Mucosa of gallbladder (tissue), 1 donor: ENCODE measurements at regions not wholly inside any gene's neighbourhood (a gene's known extent, or its start where the extent isn't known, plus 50 kb on each side); places are given as distances from the start of the nearest gene placed in this dataset.

Source experiments
- DNase-seq: peaks from one replicate; pipeline ENCODE4 v3.0.0-alpha.2; 2020; ENCODE audit warnings: low spot score
- donor health status: DM: no; HTN: no; CAD: no.

DNA sequence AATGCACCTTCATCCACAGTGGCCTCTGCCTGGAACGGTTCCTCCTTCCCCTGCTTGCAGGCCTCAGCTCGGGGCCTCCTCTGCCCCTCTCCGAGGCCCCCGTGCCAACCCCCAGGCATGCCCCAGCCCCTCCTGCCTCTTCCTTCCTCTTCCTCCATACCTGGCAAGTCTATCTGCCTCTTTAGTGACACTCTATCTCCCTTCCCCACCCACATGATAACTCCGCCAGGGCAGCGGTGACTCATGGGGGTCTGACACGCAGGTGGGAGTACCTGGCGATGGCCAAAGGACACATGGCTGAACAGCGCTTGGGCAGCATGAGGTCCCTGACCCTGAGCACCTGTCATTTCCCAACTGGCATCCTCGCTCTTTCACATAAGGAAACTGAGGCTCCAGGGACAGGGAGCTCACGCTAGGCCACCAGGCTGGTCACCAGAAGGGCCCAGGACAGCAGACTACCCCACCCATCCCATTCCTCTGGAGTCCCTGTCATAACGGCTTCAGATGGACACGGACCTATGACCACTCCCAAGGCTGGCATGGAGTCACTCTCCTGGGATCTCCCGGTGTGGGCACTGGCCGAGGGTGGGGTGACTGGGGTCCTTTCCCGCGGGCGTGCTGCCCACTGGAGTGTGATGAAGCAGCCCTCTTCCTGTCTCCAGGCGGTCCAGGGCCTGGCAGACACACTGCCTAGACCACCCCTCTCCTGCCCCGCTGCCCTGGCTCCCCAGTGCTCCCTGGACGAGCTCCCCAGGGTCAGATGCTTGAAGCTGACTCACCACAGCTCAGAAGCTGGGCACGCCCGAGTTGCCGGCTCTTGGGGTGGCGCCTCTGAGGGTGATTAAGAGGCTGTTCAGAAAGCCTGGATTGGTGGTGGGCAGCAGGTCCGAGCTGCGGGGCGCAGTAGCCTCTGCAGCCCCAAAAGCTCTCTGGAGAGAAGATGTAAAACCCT is 100.6 kb downstream of the ENGASE start:
- DNase-seq, result no peak

DNA sequence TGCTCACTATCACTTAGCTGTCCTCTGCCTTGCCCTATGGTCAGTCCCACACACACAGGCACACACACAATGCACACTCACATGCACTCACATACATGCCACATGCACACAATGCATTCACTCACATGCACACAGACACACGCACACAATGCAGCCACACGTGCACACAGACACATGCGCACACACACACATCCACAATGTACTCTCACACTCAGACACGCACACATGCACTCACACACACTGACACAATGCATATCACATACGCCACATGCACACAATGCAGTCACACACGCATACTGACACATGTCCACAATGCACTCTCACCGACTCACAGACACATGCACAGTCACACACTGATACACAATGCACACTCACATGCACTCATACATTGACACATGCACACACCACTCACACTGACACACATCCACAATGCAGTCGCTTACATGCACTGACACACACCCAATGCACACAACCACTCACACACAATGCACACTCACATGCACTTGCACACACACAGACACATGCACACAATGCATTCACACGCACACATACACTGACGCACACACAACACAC is 99.7 kb downstream of the ENGASE start:
- DNase-seq, result no peak

DNA sequence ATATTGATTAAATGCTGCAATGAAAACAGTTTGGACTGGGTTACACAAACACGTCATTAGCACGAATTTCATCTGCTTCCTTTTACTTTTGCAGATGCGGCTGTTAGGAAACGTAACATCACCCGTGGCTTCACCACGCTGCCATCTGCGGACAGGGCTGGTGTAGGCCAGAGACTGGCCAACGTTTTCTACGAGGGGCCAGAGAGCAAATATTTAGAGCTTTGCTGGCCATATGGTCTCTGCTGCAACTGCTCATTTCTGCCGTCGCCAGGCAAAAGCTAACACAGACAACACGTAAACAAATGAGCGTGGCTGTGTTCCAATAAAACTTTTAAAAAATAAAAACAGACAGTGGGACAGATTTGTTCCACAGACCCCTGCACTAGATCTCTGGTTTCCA is 96.6 kb downstream of the ENGASE start:
- no peak for DNase-seq

DNA sequence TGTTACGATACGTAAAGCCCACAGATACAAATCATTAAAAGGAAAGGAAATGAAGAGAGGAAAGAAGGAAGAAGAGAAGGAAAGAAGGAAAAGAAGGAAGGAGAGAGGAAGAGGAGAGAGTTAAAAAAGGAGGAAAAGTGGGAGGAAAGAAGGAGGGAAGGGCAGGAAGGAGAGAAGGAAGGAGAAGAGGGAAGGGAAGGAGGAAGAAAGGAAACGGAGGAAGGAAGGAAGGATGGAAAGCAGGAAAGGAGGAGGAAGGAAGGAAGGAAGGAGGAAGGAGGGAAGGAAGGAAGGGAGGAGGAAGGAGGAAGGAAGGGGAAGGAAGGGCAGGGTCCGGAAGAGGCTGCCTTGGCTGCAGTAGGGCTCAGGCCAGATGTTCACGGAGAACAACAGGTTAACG is 95.2 kb downstream of the ENGASE start:
- DNase-seq, result no peak

DNA sequence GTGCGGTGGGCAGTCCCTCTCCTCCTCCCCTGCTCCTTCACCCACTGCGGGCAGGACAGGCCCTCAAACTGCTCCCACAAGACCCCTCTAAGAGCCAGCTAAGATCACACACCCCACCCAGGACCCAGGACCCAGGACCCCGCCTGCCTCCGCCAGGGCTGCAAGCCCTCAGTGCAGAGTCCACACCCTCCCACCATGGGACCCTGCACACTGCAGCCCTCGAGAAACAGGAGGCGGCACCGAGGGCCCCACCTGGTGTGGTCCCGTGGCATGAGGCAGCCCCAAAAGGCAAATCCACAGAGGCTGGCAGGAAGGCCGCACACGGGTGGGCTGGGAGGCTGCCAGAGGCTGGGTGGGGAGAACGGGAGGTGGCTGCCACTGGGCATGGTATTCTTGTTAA is 94.7 kb downstream of the ENGASE start:
- no peak for DNase-seq

DNA sequence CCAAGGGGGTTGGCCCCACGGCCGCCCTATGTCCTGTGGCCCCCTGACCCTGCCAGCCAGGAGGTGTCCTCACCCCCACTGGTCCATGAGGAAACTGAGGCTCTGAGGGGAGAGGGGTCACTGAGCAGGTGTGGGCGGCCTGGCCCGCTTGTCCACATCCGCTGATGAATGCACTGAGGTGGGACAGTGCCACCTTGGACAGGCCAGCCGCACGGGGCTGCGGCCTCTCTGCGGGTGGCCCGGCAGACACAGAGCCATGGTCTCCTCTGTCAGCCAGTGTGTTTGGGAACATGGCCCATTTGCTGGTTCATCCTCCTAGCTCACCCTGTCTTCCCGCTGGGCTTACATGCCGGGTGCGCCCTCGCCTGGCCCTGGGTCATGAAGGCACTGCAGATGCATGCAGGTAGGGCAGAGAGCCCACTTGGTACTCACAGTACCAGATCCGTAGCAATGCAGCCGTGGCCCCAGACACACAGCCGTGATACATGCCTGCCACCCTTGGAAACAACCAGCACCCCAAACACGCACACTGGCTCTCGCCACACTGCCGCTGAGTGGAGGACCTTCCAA is 93.9 kb downstream of the ENGASE start:
- DNase-seq, result no peak

DNA sequence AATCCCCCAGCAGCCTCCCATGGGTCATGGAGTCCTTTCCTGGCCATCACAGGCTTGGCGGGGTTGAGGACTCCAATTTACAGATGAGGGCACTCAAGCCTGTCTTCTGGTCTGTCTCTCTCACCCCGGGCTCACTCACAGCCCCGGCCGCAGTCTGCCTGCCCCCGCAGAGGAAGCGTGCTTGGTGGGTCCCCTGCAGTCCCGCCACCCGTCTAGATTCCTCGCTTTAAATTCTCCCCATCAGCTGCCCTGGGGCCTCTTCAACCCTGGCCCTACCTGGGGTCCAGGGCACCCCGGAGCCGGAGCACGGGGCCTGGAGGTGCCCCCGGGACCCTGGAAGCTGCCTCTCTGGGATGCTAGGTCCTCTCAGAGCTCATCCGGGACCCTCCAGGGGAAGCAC is 92.9 kb downstream of the ENGASE start:
- no peak for DNase-seq

DNA sequence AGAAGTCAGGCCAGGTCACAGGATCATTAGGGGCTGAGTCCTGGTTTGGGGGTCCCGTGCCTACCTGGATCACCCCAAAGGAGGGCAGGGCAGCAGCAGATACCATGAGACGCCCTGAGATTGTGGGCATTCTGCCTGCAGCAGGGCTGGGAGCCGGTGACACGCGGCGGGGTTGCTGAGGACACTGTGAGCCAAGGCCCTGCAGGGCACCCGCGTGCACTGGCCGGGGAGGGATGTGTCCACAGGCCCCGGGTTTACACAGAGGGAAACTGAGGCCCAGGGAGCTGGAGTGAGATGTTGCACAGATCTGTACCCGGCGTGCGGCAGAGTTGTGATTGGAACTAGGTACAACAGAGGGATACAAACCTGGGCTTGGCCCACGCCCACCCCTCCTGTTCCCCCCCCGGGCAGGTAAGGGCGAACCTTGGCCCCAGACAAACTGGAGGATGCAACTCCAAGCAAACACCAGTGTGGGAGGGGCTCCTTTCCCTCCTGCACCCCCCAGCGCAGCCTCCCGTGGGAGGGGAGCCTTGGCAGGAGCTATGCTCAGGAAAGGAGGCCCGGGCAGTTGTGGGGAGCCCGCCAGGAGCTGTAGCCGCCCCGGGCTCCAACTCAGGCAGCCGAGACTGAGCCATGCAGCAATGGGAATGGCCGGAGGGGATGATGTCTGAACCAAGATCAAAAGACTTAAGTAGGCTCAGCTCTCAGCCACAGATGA is 91.3 kb downstream of the ENGASE start:
- no peak for DNase-seq

DNA sequence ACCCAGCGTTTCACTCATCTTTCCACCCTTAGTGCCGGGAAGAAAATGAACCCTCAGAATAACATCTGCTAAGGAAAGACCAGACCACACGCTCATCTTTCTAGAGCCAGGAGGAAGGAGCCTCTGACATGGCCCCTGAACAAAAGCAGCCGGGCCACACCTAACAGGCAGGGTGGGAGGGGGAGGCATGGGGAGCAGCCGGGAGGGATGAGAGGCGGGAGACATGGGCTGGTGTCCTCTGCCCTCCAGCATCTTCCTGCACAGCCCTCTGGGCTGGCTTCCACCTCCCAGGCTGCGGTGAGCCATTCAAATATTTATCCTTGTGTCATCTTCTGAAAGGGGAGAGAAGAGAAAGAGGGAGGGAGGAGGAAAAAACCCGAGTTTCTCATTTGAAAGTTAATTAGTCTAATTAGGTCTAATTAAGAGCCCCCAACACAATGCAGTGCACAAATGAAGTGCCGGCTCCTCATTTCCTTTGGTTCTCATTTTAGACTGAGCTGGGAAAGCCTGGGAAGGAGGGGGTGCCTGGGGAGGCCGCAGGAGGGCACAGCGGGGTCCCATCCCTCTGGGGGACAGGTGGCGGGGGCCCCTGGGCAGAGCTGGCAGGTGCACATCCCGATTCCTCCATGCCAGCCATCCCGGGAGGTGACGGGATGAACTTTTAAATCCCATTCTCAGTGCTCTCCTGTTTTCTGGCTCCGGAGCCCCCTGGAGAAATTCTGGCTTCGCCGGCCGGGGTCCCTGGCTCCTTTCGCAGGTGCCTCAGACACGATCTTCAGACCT is 90.5 kb downstream of the ENGASE start:
- no peak for DNase-seq

DNA sequence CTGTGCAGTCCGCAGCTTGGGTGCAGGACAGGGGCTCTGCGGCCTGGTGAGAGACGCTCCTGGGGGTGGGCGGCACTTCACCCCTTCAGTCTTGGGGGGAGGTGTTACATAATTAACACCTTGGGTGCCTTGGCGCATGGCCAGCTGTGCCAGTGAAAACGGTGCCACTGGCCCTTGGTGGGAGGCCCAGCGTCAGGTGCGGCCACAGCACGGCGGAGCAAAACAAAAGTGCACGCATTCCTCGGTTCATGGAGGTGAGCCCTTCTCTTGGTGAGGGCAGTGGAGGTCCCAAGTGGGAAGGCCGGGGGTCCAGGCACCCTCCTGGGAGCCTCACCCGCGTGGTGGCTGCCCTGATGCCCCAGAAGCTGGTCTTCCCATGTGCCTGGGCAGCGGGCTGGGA is 89.8 kb downstream of the ENGASE start:
- no peak for DNase-seq

DNA sequence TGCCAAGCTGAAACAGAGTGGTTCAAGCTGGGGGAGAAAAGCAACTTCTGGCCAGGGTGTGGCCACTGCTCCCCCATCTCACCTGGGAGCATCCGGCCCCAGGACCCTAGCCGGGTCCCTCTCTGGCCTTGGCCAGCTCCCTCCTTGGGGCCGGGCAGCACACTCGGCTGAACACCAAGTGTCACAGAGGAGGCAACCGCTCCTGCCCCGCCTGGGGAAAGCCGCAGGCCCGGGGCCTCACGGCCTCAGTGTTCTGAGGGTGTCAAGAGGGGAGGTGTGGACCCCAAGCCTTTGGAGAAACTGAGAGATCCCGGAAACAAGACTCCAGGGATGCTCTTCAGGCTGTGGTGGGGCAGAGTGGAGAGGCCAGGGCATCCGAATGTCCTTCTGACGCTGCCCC is 88.4 kb downstream of the ENGASE start:
- no peak for DNase-seq

DNA sequence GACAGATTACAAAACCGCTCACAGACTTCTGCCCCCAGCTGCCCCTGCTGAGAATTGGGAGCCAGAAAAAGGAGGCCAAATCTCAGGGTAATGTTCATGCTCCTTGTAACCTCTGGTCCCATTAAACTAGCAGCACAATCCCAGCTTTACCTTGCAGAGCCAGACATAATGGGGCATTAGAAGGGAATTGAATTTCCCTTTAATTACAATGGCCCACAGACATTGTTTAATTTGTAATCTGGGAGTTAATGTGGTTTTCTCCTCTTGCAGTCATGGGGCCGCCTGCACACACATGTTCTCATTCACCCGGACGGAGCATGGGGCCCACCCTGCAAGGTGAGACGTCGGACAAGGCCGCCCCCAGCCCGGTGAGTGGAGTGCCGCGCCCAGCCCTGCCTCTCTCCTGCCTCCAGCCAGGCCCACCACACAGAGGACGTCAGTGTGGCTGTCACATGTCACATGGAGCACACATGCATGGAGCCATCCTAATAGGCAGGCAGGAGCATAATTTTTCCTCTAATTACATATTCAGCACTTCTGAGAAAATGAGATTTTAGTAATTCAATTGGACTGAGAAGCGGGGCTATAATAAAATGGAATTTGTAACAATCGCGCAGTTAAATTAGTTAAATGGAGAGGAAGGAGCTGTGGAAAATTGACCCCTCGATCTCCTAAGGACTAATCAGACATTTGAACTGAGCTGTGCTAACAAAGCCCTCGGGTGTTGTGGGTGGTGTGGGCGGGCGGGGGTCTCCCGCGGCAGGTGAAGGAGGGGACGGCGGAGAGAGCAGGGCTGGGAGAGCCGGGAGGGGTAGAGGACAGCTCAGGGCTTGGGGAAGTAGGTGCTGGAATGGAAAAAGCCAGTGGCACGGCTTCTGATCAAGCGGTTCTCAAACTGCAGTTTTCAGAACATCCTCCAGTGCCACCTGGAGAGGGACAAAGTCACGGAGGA is 87.7 kb downstream of the ENGASE start:
- no peak for DNase-seq

DNA sequence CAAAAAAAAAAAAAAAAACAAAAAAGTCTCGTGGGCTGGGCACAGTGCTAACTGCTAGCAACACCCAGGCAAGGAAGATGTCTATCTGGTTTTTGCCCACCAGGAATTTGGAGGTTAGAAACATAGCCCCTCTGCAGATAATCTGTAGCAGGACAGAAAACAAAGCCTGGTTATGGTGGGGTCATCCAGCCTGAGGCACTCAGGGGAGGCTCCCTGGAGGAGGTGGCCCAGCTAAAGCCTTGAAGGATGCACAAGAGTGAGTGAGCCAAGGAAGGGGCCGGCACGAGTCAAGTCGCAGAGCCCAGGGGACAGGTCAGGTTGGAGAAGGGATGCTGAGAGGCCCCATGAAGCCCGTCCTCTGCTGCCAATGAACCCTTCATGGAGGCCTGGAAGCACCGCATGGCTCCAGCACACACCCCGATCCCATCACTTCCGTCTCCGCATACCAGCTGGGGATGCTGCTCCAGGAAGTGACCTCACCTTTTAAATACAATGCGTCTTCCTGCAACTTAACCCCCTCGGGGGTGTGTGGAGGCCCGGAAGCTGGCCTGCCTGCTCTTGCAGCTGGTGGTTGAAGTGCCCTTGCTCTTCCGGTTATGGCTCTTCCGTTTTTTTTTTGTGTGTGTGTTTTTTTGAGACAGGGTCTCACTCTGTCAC is 86.5 kb downstream of the ENGASE start:
- no peak for DNase-seq

DNA sequence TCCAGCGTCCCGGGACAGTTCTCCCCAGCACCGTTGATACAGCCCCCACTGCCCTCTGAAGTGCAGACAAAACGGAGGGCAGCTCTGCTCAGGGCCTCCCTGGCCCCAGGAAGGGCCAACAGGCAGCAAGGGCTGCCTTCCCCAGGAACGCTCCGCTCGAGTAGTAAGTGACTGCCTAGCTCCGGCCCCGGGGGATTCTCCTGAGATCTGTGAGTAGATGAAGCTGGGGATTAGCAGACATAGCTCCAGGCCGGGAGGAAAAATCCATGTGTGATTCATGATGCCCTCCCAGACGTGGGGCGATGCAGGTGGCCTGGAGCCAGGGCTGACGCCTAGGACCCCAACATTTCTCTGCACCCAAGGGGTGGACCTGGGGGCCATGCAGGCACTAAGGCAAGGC is 85.3 kb downstream of the ENGASE start:
- no peak for DNase-seq

DNA sequence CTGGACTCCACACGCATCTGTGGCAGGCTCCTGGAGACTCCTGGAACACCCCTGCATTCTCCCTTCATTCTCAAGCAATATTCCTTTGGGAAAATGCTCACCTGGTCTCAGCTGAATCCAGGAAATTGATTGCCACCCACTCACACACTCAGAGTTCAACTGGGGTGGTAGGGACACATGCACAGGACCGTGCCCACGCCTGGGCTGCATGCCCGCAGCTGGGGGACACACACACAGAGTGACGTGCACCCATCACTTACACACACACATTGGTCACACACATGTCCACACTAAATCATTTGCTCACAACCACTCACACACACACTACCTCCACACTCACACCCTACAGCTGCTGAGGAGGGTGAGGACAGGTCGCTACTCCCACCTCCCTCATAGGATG is 84.8 kb downstream of the ENGASE start:
- no peak for DNase-seq

DNA sequence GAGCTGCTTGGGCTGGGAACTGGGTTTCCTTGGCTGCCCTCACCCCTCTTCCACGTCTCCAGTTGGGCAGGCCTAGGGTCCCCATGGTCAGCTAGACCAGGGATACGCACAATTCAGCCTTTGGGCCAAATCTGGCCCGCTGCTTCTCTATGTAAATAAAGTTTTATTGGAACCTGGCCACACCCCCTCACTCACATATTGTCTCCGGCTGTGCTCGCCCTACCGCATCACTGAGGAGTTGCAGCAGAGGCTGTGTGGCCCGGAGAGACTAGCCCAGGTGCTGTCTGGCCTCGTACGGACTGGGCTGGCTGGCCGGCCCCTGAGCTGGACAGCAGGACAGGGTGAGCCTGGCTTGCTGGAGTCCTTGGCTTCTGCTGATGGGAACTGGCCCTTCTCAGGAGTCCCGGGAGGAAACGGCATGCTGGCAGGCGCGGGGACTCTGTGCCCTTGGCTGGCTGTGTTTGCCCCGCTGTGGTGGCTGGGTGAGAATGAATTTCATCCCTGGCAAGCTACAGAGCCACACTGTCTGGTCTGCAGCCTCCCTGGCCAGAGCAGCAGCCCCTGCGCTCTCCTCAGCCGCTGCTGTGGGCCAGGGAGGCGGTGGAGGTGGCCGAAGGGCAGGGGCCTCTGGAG is 82.0 kb downstream of the ENGASE start:
- no peak for DNase-seq

DNA sequence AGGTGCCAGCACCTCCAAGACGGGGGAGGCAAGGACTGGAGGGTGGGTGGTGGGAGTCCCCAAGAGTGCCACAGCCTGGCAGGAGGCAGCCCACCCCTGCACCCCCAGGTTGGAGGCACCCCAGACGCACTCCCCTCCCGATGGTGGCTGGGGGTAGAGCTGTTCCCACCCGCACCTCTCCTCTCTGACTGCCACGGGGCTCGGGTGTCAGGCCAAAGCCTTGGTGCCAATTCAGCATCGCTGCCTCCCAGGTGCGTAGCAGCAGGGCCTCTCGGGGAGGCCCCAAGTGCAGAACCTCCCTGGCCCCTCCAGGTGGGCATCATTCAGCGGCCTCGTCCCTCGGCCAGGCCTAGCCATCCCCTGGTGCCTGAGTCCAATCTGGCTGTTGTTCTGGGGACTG is 81.1 kb downstream of the ENGASE start:
- DNase-seq, result no peak

DNA sequence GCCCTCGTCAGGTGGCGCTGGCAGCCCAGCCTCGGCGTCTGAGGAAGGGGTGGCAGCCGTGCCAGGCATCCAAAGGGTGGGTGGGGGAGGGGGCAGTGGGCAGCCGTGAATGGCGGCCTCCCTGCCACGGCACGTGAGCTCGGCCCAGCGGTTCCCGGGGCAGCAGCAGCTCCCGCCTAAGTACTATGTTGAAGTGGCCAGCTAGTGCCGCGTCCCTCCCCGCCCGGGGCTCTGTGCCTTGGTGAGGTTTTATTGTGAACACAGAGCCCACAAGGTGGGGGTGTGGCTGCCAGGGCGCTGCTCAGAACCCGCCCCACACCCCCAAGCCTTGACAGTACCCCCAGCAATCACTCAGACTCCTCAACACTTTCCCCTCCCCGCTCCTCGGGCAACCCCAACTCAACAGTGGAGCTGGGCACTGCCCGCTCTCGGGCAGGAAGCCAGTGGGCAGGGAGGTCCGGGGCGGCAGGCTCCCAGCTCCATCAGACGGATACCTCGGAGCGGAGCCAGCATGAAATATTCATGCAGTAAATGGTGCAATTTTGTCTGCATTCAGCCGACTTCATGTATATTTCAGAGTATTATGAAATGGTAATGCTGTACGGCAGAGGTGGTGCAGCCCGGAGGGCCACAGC is 80.4 kb downstream of the ENGASE start:
- DNase-seq, result no peak

DNA sequence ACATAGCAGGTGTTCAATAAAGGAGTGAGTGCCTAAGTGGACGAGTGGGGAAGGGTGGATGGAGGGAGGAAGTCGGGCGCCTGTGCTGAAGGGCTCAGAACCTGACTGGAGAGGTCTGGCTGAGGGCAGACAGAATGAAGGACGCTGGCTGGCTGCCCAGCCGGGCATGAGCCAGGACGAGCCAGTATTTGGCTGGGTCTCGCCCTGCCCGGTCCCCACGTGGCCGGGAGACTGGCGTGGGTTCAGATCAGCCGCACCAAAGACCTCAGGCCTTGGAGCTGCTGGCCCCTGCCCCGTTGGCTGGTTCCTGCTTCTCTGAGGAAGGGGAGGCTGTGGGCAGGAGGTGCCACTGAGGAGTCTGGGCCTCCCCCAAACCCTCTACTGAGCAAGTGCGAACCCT is 79.8 kb downstream of the ENGASE start:
- no peak for DNase-seq
